ENCODE measurements at regions not wholly inside any gene's neighbourhood (a gene's known extent, or its start where the extent isn't known, plus 50 kb on each side); places are given as distances from the start of the nearest gene placed in this dataset.

- H3K36me3 ChIP-seq (ENCODE audit: control insufficient read depth, insufficient read depth, low read length): no peaks in the 10 kb centered on the region
- intact Hi-C loops (cut with micrococcal nuclease): no loop called here
- H3K27ac ChIP-seq (ENCODE audit: low read length): no peak overlapping the region
- H3K4me3 ChIP-seq (ENCODE audit: low read length): no peak overlapping the region
- H3K27me3 ChIP-seq (ENCODE audit: control insufficient read depth, insufficient read depth, low read length): no peaks in the 10 kb centered on the region
- Mint-ChIP-seq H3K36me3 (no peaks in the 10 kb centered on the region), H3K4me3 (no peak overlapping the region), H3K9me3 (no peaks in the 10 kb centered on the region), H3K27me3 (ENCODE audit: low read depth in 2 of 2) (no peaks in the 10 kb centered on the region), H3K4me1 (no peaks in the 10 kb centered on the region), H3K27ac (no peak overlapping the region)
- DNase-seq (no peak), ATAC-seq (no peak)
- 87% methylated on average over 9 of the region's 9 CpGs for WGBS (ENCODE audit: insufficient coverage)
- H3K9me3 ChIP-seq (ENCODE audit: control insufficient read depth, insufficient read depth, low read length): no peaks in the 10 kb centered on the region
- H3K4me1 ChIP-seq (ENCODE audit: control insufficient read depth, insufficient read depth, low read length): no peaks in the 10 kb centered on the region
- TF ChIP-seq, protein P1, sequence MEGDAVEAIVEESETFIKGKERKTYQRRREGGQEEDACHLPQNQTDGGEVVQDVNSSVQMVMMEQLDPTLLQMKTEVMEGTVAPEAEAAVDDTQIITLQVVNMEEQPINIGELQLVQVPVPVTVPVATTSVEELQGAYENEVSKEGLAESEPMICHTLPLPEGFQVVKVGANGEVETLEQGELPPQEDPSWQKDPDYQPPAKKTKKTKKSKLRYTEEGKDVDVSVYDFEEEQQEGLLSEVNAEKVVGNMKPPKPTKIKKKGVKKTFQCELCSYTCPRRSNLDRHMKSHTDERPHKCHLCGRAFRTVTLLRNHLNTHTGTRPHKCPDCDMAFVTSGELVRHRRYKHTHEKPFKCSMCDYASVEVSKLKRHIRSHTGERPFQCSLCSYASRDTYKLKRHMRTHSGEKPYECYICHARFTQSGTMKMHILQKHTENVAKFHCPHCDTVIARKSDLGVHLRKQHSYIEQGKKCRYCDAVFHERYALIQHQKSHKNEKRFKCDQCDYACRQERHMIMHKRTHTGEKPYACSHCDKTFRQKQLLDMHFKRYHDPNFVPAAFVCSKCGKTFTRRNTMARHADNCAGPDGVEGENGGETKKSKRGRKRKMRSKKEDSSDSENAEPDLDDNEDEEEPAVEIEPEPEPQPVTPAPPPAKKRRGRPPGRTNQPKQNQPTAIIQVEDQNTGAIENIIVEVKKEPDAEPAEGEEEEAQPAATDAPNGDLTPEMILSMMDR (IDR thresholded peaks at IDR 0.05): no peak
These were observed 336.7 kb upstream of the SHH start for GRCh38 chr7:156148995-156149394.

- Mint-ChIP-seq H3K36me3 (no peaks in the 10 kb centered on the region), H3K9me3 (no peaks in the 10 kb centered on the region), H3K27me3 (ENCODE audit: low read depth in 2 of 2) (no peaks in the 10 kb centered on the region), H3K4me1 (no peaks in the 10 kb centered on the region), H3K27ac (no peak overlapping the region), H3K4me3 (no peak overlapping the region)
- no peaks in the 10 kb centered on the region for H3K27me3 ChIP-seq (ENCODE audit: control insufficient read depth, insufficient read depth, low read length)
- H3K36me3 ChIP-seq (ENCODE audit: control insufficient read depth, insufficient read depth, low read length): no peaks in the 10 kb centered on the region
- no peak for DNase-seq
- 80% methylated on average over 8 of the region's 8 CpGs for WGBS (ENCODE audit: insufficient coverage)
- no peak for ATAC-seq
- intact Hi-C loops (cut with micrococcal nuclease): no loop called here
- no peak overlapping the region for H3K4me3 ChIP-seq (ENCODE audit: low read length)
- TF ChIP-seq, protein P1 (IDR thresholded peaks at IDR 0.05): no peak
- no peaks in the 10 kb centered on the region for H3K9me3 ChIP-seq (ENCODE audit: control insufficient read depth, insufficient read depth, low read length)
- no peak overlapping the region for H3K27ac ChIP-seq (ENCODE audit: low read length)
- H3K4me1 ChIP-seq (ENCODE audit: control insufficient read depth, insufficient read depth, low read length): no peaks in the 10 kb centered on the region
These were observed 336.3 kb upstream of the SHH start for GRCh38 chr7:156148547-156148946.

- H3K4me1 ChIP-seq (ENCODE audit: control insufficient read depth, insufficient read depth, low read length): no peaks in the 10 kb centered on the region
- no peaks in the 10 kb centered on the region for H3K27me3 ChIP-seq (ENCODE audit: control insufficient read depth, insufficient read depth, low read length)
- no peak overlapping the region for H3K27ac ChIP-seq (ENCODE audit: low read length)
- Mint-ChIP-seq H3K36me3 (no peaks in the 10 kb centered on the region), H3K9me3 (no peaks in the 10 kb centered on the region), H3K27ac (no peak overlapping the region), H3K27me3 (ENCODE audit: low read depth in 2 of 2) (no peaks in the 10 kb centered on the region), H3K4me1 (no peaks in the 10 kb centered on the region), H3K4me3 (no peak overlapping the region)
- intact Hi-C loops (cut with micrococcal nuclease): no loop called here
- no peak overlapping the region for H3K4me3 ChIP-seq (ENCODE audit: low read length)
- H3K9me3 ChIP-seq (ENCODE audit: control insufficient read depth, insufficient read depth, low read length): no peaks in the 10 kb centered on the region
- H3K36me3 ChIP-seq (ENCODE audit: control insufficient read depth, insufficient read depth, low read length): no peaks in the 10 kb centered on the region
- DNase-seq (no peak), ATAC-seq (no peak)
- TF ChIP-seq, protein P1 (IDR thresholded peaks at IDR 0.05): no peak
- WGBS (ENCODE audit: insufficient coverage): 78% methylated on average over 15 of the region's 15 CpGs
These were observed 335.7 kb upstream of the SHH start for GRCh38 chr7:156147756-156148504.

GRCh38 chr7:156147104-156147503 is 334.8 kb upstream of the SHH start:
- H3K4me3 Mint-ChIP-seq: no peak overlapping the region
- no peaks in the 10 kb centered on the region for H3K36me3 Mint-ChIP-seq
- Histone ChIP-seq H3K36me3 (ENCODE audit: control insufficient read depth, insufficient read depth, low read length) (no peaks in the 10 kb centered on the region), H3K4me1 (ENCODE audit: control insufficient read depth, insufficient read depth, low read length) (no peaks in the 10 kb centered on the region), H3K4me3 (ENCODE audit: low read length) (no peak overlapping the region), H3K27me3 (ENCODE audit: control insufficient read depth, insufficient read depth, low read length) (no peaks in the 10 kb centered on the region), H3K27ac (ENCODE audit: low read length) (no peak overlapping the region), H3K9me3 (ENCODE audit: control insufficient read depth, insufficient read depth, low read length) (no peaks in the 10 kb centered on the region)
- TF ChIP-seq, protein P1 (IDR thresholded peaks at IDR 0.05): no peak
- 90% methylated on average over 6 of the region's 6 CpGs for WGBS (ENCODE audit: insufficient coverage)
- intact Hi-C loops (cut with micrococcal nuclease): no loop called here
- no peaks in the 10 kb centered on the region for H3K4me1 Mint-ChIP-seq
- ATAC-seq (no peak), DNase-seq (no peak)
- H3K27ac Mint-ChIP-seq: no peak overlapping the region
- no peaks in the 10 kb centered on the region for H3K9me3 Mint-ChIP-seq
- no peaks in the 10 kb centered on the region for H3K27me3 Mint-ChIP-seq (ENCODE audit: low read depth in 2 of 2)

All from natural killer cell (primary cell).